GM12878 (cell line): ENCODE measurements at regions not wholly inside any gene's neighbourhood (a gene's known extent, or its start where the extent isn't known, plus 50 kb on each side); places are given as distances from the start of the nearest gene placed in this dataset.

Experiments used
- ATF3 ChIP-seq: IDR thresholded peaks from 2 replicates; pipeline ENCODE4 v1.6.1; 2011; ENCODE audit warnings: low read depth, mild to moderate bottlenecking, low read length, moderate library complexity, borderline replicate concordance; ENCODE audit errors: extremely low read depth
- BCL11A ChIP-seq: IDR thresholded peaks from 2 replicates; pipeline ENCODE4 v1.6.1; 2011; ENCODE audit warnings: low read depth, low read length
- BHLHE40 ChIP-seq, 2 experiments: fragments of 450-650 bp in 1 of 2; IDR thresholded peaks; 2 replicates each; pipeline ENCODE4 v1.6.1; 2011 to 2017; ENCODE audit warnings: low read depth in 2 of 2, borderline replicate concordance in 1 of 2, improper control_type of control experiment in 1 of 2, low read length in 1 of 2, mild to moderate bottlenecking in 1 of 2
- CEBPB ChIP-seq, 2 experiments: fragments of 150-350 bp in 1 of 2; IDR thresholded peaks; 2 replicates each; pipeline ENCODE4 v1.6.1; 2012 to 2014; ENCODE audit warnings: low read depth in 2 of 2, low read length in 2 of 2, borderline replicate concordance in 1 of 2, inconsistent platforms in 1 of 2
- CTCF ChIP-seq, 3 experiments: IDR thresholded peaks in 2 of 3; conservative IDR thresholded peaks in 1 of 3; 2 replicates each; pipeline ENCODE4 v1.5.1; 2011; ENCODE audit warnings: low read depth in 3 of 3, low read length in 3 of 3, mild to moderate bottlenecking in 3 of 3, control low read depth in 2 of 3, moderate library complexity in 2 of 3, inconsistent platforms in 1 of 3, mixed read lengths in 1 of 3; ENCODE audit not compliant: control insufficient read depth in 2 of 3, insufficient read depth in 1 of 3; ENCODE audit errors: extremely low read depth in 1 of 3
- KDM1A ChIP-seq: fragments of 200-600 bp; sonication (generic); IDR thresholded peaks from 2 replicates; pipeline ENCODE4 v1.6.1; 2016; ENCODE audit warnings: borderline replicate concordance
- KLF5 ChIP-seq: fragments of 450-650 bp; IDR thresholded peaks from 2 replicates; pipeline ENCODE4 v1.6.1; 2014; ENCODE audit warnings: mild to moderate bottlenecking; ENCODE audit not compliant: partially characterized antibody
- POLR2A ChIP-seq: IDR thresholded peaks from 2 replicates; pipeline ENCODE4 v1.6.1; 2011; ENCODE audit warnings: low read depth, mild to moderate bottlenecking, low read length
- POLR2AphosphoS2 ChIP-seq: IDR thresholded peaks from 2 replicates; pipeline ENCODE4 v1.6.1; 2011; ENCODE audit warnings: low read depth, mild to moderate bottlenecking, low read length, improper control_type of control experiment, moderate library complexity
- RAD51 ChIP-seq: fragments of 450-650 bp; IDR thresholded peaks from 2 replicates; pipeline ENCODE4 v1.6.1; 2016; ENCODE audit warnings: moderate library complexity, mild to moderate bottlenecking, inconsistent platforms
- SIN3A ChIP-seq: IDR thresholded peaks from 2 replicates; pipeline ENCODE4 v1.6.1; 2012; ENCODE audit warnings: low read depth, low read length, improper control_type of control experiment
- TARDBP ChIP-seq: IDR thresholded peaks from 2 replicates; pipeline ENCODE4 v1.6.1; 2016; ENCODE audit warnings: borderline replicate concordance
- ZNF274 ChIP-seq: IDR thresholded peaks from one replicate; pipeline ENCODE4 v1.8.0; 2011; ENCODE audit not compliant: insufficient read length, insufficient read depth

GRCh38 chr13:73535341-73535740 is 476.5 kb downstream of the KLF5 start:
- TF ChIP-seq RAD51 (no peak), ZNF274 (no peak), ATF3 (no peak), BHLHE40 (IDR thresholded peaks at IDR 0.05; ENCODE audit: borderline replicate concordance in 1 of 2, low read depth in 2 of 2, low read length in 1 of 2) (no peak), TARDBP (no peak), SIN3A (no peak), BCL11A (no peak), POLR2A (no peak), CEBPB (IDR thresholded peaks at IDR 0.05; ENCODE audit: borderline replicate concordance in 1 of 2, low read depth in 2 of 2, low read length in 2 of 2) (no peak), POLR2AphosphoS2 (no peak), KLF5 (no peak), KDM1A (no peak), CTCF (IDR thresholded peaks at IDR 0.05 in 2 of 3, conservative IDR thresholded peaks at IDR 0.05 in 1 of 3; ENCODE audit: control insufficient read depth in 2 of 3, extremely low read depth in 1 of 3, insufficient read depth in 1 of 3, low read depth in 3 of 3, low read length in 3 of 3) (no peak)
